ENCODE measurements at regions not wholly inside any gene's neighbourhood (a gene's known extent, or its start where the extent isn't known, plus 50 kb on each side); places are given as distances from the start of the nearest gene placed in this dataset.

GRCh38 chr7:115229401-115230105, 307.7 kb downstream of the MDFIC start:
- no peak for TF ChIP-seq POLR2AphosphoS5 (IDR thresholded peaks at IDR 0.05; ENCODE audit: low read depth)
- TF ChIP-seq, protein P1, sequence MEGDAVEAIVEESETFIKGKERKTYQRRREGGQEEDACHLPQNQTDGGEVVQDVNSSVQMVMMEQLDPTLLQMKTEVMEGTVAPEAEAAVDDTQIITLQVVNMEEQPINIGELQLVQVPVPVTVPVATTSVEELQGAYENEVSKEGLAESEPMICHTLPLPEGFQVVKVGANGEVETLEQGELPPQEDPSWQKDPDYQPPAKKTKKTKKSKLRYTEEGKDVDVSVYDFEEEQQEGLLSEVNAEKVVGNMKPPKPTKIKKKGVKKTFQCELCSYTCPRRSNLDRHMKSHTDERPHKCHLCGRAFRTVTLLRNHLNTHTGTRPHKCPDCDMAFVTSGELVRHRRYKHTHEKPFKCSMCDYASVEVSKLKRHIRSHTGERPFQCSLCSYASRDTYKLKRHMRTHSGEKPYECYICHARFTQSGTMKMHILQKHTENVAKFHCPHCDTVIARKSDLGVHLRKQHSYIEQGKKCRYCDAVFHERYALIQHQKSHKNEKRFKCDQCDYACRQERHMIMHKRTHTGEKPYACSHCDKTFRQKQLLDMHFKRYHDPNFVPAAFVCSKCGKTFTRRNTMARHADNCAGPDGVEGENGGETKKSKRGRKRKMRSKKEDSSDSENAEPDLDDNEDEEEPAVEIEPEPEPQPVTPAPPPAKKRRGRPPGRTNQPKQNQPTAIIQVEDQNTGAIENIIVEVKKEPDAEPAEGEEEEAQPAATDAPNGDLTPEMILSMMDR (IDR thresholded peaks at IDR 0.05; ENCODE audit: insufficient read depth, low read length), result no peak
- TF ChIP-seq GABPA (IDR thresholded peaks at IDR 0.05; ENCODE audit: low read depth), result no peak

All from HL-60 (cell line).